Inflammatory macrophage treated with lipopolysaccharide for 4 hours (primary cell): ENCODE measurements at regions not wholly inside any gene's neighbourhood (a gene's known extent, or its start where the extent isn't known, plus 50 kb on each side); places are given as distances from the start of the nearest gene placed in this dataset.

Experiments
- DNase-seq: peaks from one replicate; pipeline ENCODE4 v3.0.0-alpha.2; 2020

GRCh38 chr15:69939513-69940440, 157.9 kb downstream of the TLE3 start:
- DNase-seq = no peak

- no peak for DNase-seq
Observed at GRCh38 chr15:69940441-69941300, 157.0 kb downstream of the TLE3 start.

GRCh38 chr15:69941301-69941605, 156.5 kb downstream of the TLE3 start:
- no peak for DNase-seq

GRCh38 chr15:69941706-69942495, 155.8 kb downstream of the TLE3 start:
- no peak for DNase-seq

GRCh38 chr15:69943637-69944036, 154.1 kb downstream of the TLE3 start:
- no peak for DNase-seq

GRCh38 chr15:69945729-69946128, 152.0 kb downstream of the TLE3 start:
- DNase-seq = no peak

GRCh38 chr15:69946870-69947269, 150.8 kb downstream of the TLE3 start:
- DNase-seq = no peak

- no peak for DNase-seq
Observed at GRCh38 chr15:69947394-69947793, 150.3 kb downstream of the TLE3 start.

- DNase-seq = no peak
Observed at GRCh38 chr15:69949485-69949884, 148.2 kb downstream of the TLE3 start.

- DNase-seq = no peak
Observed at GRCh38 chr15:69951256-69951897, 146.3 kb downstream of the TLE3 start.

GRCh38 chr15:69951898-69952555, 145.7 kb downstream of the TLE3 start:
- no peak for DNase-seq

- no peak for DNase-seq
Observed at GRCh38 chr15:69953051-69953450, 144.7 kb downstream of the TLE3 start.

GRCh38 chr15:69953816-69954215, 143.9 kb downstream of the TLE3 start:
- no peak for DNase-seq

GRCh38 chr15:69954666-69955065, 143.1 kb downstream of the TLE3 start:
- DNase-seq = no peak

GRCh38 chr15:69955240-69955894, 142.3 kb downstream of the TLE3 start:
- DNase-seq = no peak

GRCh38 chr15:69956417-69956816, 141.3 kb downstream of the TLE3 start:
- no peak for DNase-seq

- DNase-seq = no peak
Observed at GRCh38 chr15:69957175-69957574, 140.5 kb downstream of the TLE3 start.

GRCh38 chr15:69958496-69959084, 139.1 kb downstream of the TLE3 start:
- peak; percentile 2 for DNase-seq

- DNase-seq = no peak
Observed at GRCh38 chr15:69962561-69962960, 135.2 kb downstream of the TLE3 start.

- no peak for DNase-seq
Observed at GRCh38 chr15:69963385-69963784, 134.3 kb downstream of the TLE3 start.

- no peak for DNase-seq
Observed at GRCh38 chr15:69971771-69972170, 125.9 kb downstream of the TLE3 start.
